H1 (cell line): ENCODE measurements at regions not wholly inside any gene's neighbourhood (a gene's known extent, or its start where the extent isn't known, plus 50 kb on each side); places are given as distances from the start of the nearest gene placed in this dataset.

ENCODE experiments used
- CTCF ChIA-PET: fragments of 300-600 bp; sonication (Branson Sonifier 250); formaldehyde crosslinking; loops from one replicate; lab custom pipeline; 2021; ENCODE audit not compliant: partially characterized antibody; lab: Charles Lee
- POLR2A ChIA-PET: fragments of 300-600 bp; sonication (Branson Sonifier 250); formaldehyde crosslinking; loops from one replicate; lab custom pipeline; 2021; ENCODE audit warnings: inconsistent platforms; ENCODE audit not compliant: partially characterized antibody; lab: Charles Lee
- DNase-seq, 2 experiments: peaks; one replicate each; pipeline versions ENCODE4 v3.0.0 to v3.0.0-alpha.2; 2010 to 2022; ENCODE audit warnings: low spot score in 2 of 2, low read depth in 1 of 2, mixed read lengths in 1 of 2
- FAIRE-seq: peaks from 2 replicates; lab custom pipeline; 2011; peaks lifted over from hg19 to GRCh38; lab: Jason Lieb, UNC
- H2AFZ ChIP-seq: 2 replicates; pipeline ENCODE4 v1.8.1; 2012; ENCODE audit warnings: low read length, inconsistent platforms
- H2AK5ac ChIP-seq: 2 replicates; pipeline ENCODE4 v1.6.1; 2013; ENCODE audit warnings: low read depth, low read length
- H2BK120ac ChIP-seq: replicated peaks from 2 replicates; pipeline ENCODE3; 2013; ENCODE audit warnings: low read depth, low read length, inconsistent platforms
- H2BK12ac ChIP-seq: 2 replicates; pipeline ENCODE4 v1.6.1; 2013; ENCODE audit warnings: low read depth, low read length
- H2BK15ac ChIP-seq: 2 replicates; pipeline ENCODE4 v1.6.1; 2013; ENCODE audit warnings: low read length
- H2BK20ac ChIP-seq: 2 replicates; pipeline ENCODE4 v1.6.1; 2013; ENCODE audit warnings: low read length
- H2BK5ac ChIP-seq: 2 replicates; pipeline ENCODE4 v1.6.1; 2013; ENCODE audit warnings: low read depth, low read length
- H3K14ac ChIP-seq: 2 replicates; pipeline ENCODE4 v1.6.1; 2013; ENCODE audit warnings: inconsistent platforms; ENCODE audit not compliant: insufficient read length
- H3K18ac ChIP-seq: 2 replicates; pipeline ENCODE4 v1.6.1; 2013; ENCODE audit warnings: low read length; ENCODE audit errors: extremely low read depth
- H3K23ac ChIP-seq: 2 replicates; pipeline ENCODE4 v1.6.1; 2013; ENCODE audit warnings: inconsistent platforms; ENCODE audit not compliant: insufficient read length
- H3K23me2 ChIP-seq: 2 replicates; pipeline ENCODE4 v1.6.1; 2013; ENCODE audit warnings: low read depth, low read length
- H3K27ac ChIP-seq: 2 replicates; pipeline ENCODE4 v1.6.1; 2011; ENCODE audit warnings: low read depth, low read length, inconsistent platforms
- H3K27me3 ChIP-seq, 4 experiments: replicated peaks in 1 of 4; 1 replicate in 1 of 4; 2 replicates in 3 of 4; pipeline versions ENCODE4 v1.6.1 to v1.8.1; 2011 to 2013; ENCODE audit warnings: low read length in 3 of 4, mild to moderate bottlenecking in 3 of 4, inconsistent platforms in 2 of 4, mixed read lengths in 2 of 4, moderate library complexity in 1 of 4; ENCODE audit not compliant: control insufficient read depth in 3 of 4, insufficient read depth in 3 of 4; ENCODE audit errors: extremely low read depth in 1 of 4
- H3K36me3 ChIP-seq, 4 experiments: 2 replicates each; pipeline versions ENCODE4 v1.6.1 to v1.8.1; 2011 to 2013; ENCODE audit warnings: mild to moderate bottlenecking in 4 of 4, low read length in 3 of 4, moderate library complexity in 2 of 4, control low read depth in 1 of 4, inconsistent platforms in 1 of 4; ENCODE audit not compliant: insufficient read depth in 4 of 4, control insufficient read depth in 2 of 4
- H3K4ac ChIP-seq: replicated peaks from 2 replicates; pipeline ENCODE3; 2013; ENCODE audit warnings: low read length, low read depth, mixed read lengths, inconsistent platforms; ENCODE audit not compliant: insufficient read length
- H3K4me1 ChIP-seq, 4 experiments: replicated peaks in 1 of 4; 1 replicate in 1 of 4; 2 replicates in 3 of 4; pipeline versions ENCODE4 v1.6.1 to v1.8.1; 2011 to 2013; ENCODE audit warnings: low read length in 3 of 4, inconsistent platforms in 2 of 4, mixed read lengths in 1 of 4; ENCODE audit not compliant: insufficient read depth in 4 of 4, control insufficient read depth in 3 of 4
- H3K4me2 ChIP-seq, 2 experiments: 2 replicates each; pipeline versions ENCODE4 v1.6.1 to v1.8.1; 2011 to 2013; ENCODE audit warnings: low read depth in 2 of 2, low read length in 2 of 2, control low read depth in 1 of 2, inconsistent platforms in 1 of 2, mild to moderate bottlenecking in 1 of 2; ENCODE audit not compliant: insufficient read depth in 1 of 2
- H3K4me3 ChIP-seq, 4 experiments: fragments of 200-600, 300-600 bp in 1 of 4; sonication (generic), shearing (Covaris generic), sonication (Bioruptor Twin) in 1 of 4; 2 replicates each; pipeline versions ENCODE4 v1.5.1 to v1.8.1; 2011 to 2016; ENCODE audit warnings: low read length in 4 of 4, low read depth in 3 of 4, control low read depth in 2 of 4, inconsistent platforms in 2 of 4, mild to moderate bottlenecking in 2 of 4, mixed read lengths in 1 of 4, moderate library complexity in 1 of 4; ENCODE audit not compliant: insufficient read depth in 2 of 4; ENCODE audit errors: extremely low read depth in 1 of 4
- H3K56ac ChIP-seq: replicated peaks from 2 replicates; pipeline ENCODE3; 2013; ENCODE audit warnings: low read depth, mild to moderate bottlenecking, mixed read lengths, low read length, inconsistent platforms; ENCODE audit not compliant: insufficient read length
- H3K79me1 ChIP-seq: 2 replicates; pipeline ENCODE4 v1.6.1; 2013; ENCODE audit warnings: low read depth, low read length, control low read depth
- H3K79me2 ChIP-seq, 2 experiments: 2 replicates each; pipeline versions ENCODE4 v1.6.1 to v1.8.1; 2012 to 2013; ENCODE audit warnings: low read length in 2 of 2, mild to moderate bottlenecking in 2 of 2, inconsistent platforms in 1 of 2; ENCODE audit not compliant: insufficient read depth in 2 of 2, control insufficient read depth in 1 of 2
- H3K9ac ChIP-seq, 4 experiments: replicated peaks in 1 of 4; 1 replicate in 1 of 4; 2 replicates in 3 of 4; pipeline versions ENCODE4 v1.6.1 to v1.8.1; 2011 to 2013; ENCODE audit warnings: low read depth in 3 of 4, low read length in 3 of 4, control low read depth in 2 of 4, mild to moderate bottlenecking in 2 of 4, moderate library complexity in 2 of 4, inconsistent platforms in 1 of 4; ENCODE audit errors: extremely low read depth in 1 of 4
- H3K9me3 ChIP-seq, 2 experiments: 2 replicates each; pipeline versions ENCODE4 v1.6.1 to v1.8.1; 2012 to 2013; ENCODE audit warnings: mild to moderate bottlenecking in 2 of 2, moderate library complexity in 2 of 2, control low read depth in 1 of 2, inconsistent platforms in 1 of 2, low read depth in 1 of 2, low read length in 1 of 2, mixed read lengths in 1 of 2; ENCODE audit not compliant: insufficient read depth in 2 of 2
- H4K20me1 ChIP-seq, 2 experiments: replicated peaks in 1 of 2; 2 replicates each; pipeline versions ENCODE3 to v1.8.1; 2011 to 2013; ENCODE audit warnings: inconsistent platforms in 2 of 2, low read length in 2 of 2, mild to moderate bottlenecking in 1 of 2; ENCODE audit not compliant: insufficient read depth in 2 of 2, control insufficient read depth in 1 of 2
- H4K5ac ChIP-seq: 2 replicates; pipeline ENCODE4 v1.6.1; 2013; ENCODE audit warnings: low read length, low read depth, mixed read lengths, inconsistent platforms; ENCODE audit not compliant: insufficient read length
- H4K8ac ChIP-seq: 2 replicates; pipeline ENCODE4 v1.8.0; 2013; ENCODE audit warnings: mild to moderate bottlenecking, moderate library complexity, low read length, inconsistent platforms; ENCODE audit not compliant: insufficient read depth; ENCODE audit errors: extremely low read depth
- H4K91ac ChIP-seq: replicated peaks from 2 replicates; pipeline ENCODE3; 2013; ENCODE audit warnings: low read length, mixed read lengths, inconsistent platforms; ENCODE audit not compliant: insufficient read length
- ATF2 ChIP-seq: IDR thresholded peaks from 2 replicates; pipeline ENCODE4 v1.6.1; 2012; ENCODE audit warnings: low read length, inconsistent platforms
- CREB1 ChIP-seq: IDR thresholded peaks from 2 replicates; pipeline ENCODE4 v1.6.1; 2012; ENCODE audit warnings: inconsistent platforms
- CTBP2 ChIP-seq: IDR thresholded peaks from 2 replicates; pipeline ENCODE4 v1.7.0; 2011; ENCODE audit warnings: borderline replicate concordance, mild to moderate bottlenecking, moderate library complexity, mixed read lengths, low read length; ENCODE audit not compliant: insufficient read depth, insufficient read length
- EZH2 ChIP-seq: fragments of 200-600 bp; sonication (generic); IDR thresholded peaks from 2 replicates; pipeline ENCODE4 v1.7.1; 2012; ENCODE audit warnings: low read depth, mild to moderate bottlenecking, moderate library complexity, low read length, inconsistent platforms; ENCODE audit not compliant: severe bottlenecking
- FOSL1 ChIP-seq: IDR thresholded peaks from 2 replicates; pipeline ENCODE4 v1.6.1; 2011; ENCODE audit warnings: mild to moderate bottlenecking, low read depth, low read length, moderate library complexity; ENCODE audit not compliant: insufficient read depth
- MAX ChIP-seq: IDR thresholded peaks from 2 replicates; pipeline ENCODE4 v1.6.1; 2012; ENCODE audit warnings: inconsistent platforms
- SAP30 ChIP-seq: fragments of 300-600 bp; sonication (generic); IDR thresholded peaks from 2 replicates; pipeline ENCODE4 v1.7.1; 2012; ENCODE audit warnings: low read length, moderate library complexity, mild to moderate bottlenecking, inconsistent platforms; ENCODE audit not compliant: insufficient read depth, insufficient replicate concordance
- TAF1 ChIP-seq: IDR thresholded peaks from 2 replicates; pipeline ENCODE4 v1.6.1; 2011; ENCODE audit warnings: mild to moderate bottlenecking, low read depth, low read length
- TAF7 ChIP-seq: optimal IDR thresholded peaks from 2 replicates; pipeline ENCODE3; 2011; ENCODE audit warnings: low read depth, mild to moderate bottlenecking, inconsistent platforms, low read length, moderate library complexity, borderline replicate concordance
- WGBS, 2 experiments: shearing (Covaris generic) in 1 of 2; methylation state at CpG; one replicate each; pipeline versions ENCODE4 v1.1.6 to v1.1.7; 2013 to 2015; ENCODE audit warnings: low lambda C conversion rate in 2 of 2, mixed read lengths in 2 of 2, inconsistent platforms in 1 of 2, low coverage in 1 of 2, missing lambda C conversion rate in 1 of 2; ENCODE audit not compliant: insufficient replicate concordance in 2 of 2, insufficient coverage in 1 of 2, insufficient read length in 1 of 2; ENCODE audit errors: extremely low coverage in 1 of 2, missing lambda C conversion rate in 1 of 2; 5-methylcytosine and 5-hydroxymethylcytosine counted together

- no peak overlapping the region for H4K91ac ChIP-seq
- no peak overlapping the region for H3K23ac ChIP-seq
- H3K79me1 ChIP-seq = no peaks in the 10 kb centered on the region
- no peaks in the 10 kb centered on the region for H4K20me1 ChIP-seq
- H2AFZ ChIP-seq = peak overlapping the region; percentile 53; the same call in 1 of the 2 replicates
- DNase-seq (no peak), FAIRE-seq (no peak)
- peaks cover 0 to 7% (median 2%) of the 10 kb centered on the region in 4 experiments; a peak in 2 of 7 replicates for H3K4me1 ChIP-seq
- no peak overlapping the region for H3K18ac ChIP-seq
- H3K9me3 ChIP-seq = no peaks in the 10 kb centered on the region
- no peak overlapping the region for H4K5ac ChIP-seq
- ChIA-PET POLR2A (no interaction called here), CTCF (interaction anchor here (0.7 to 2.0 kb wide), 3 partner anchors 9 to 94 kb away, joined by 4 to 5 read pairs (median 4); no protein-coding TSS in a partner anchor)
- no peak overlapping the region for H2BK20ac ChIP-seq
- no peak overlapping the region for H3K27ac ChIP-seq
- no peak overlapping the region for H2BK120ac ChIP-seq
- 84% methylated on average over 7 of the region's 7 CpGs; no CpG with 5 or more reads in 1 of the 2 experiments for WGBS, 2 experiments
- H3K14ac ChIP-seq = no peak overlapping the region
- H3K4me2 ChIP-seq = no peak overlapping the region
- no peak overlapping the region for H3K4ac ChIP-seq
- no peak overlapping the region for H2BK5ac ChIP-seq
- H3K79me2 ChIP-seq = no peaks in the 10 kb centered on the region
- no peaks in the 10 kb centered on the region for H3K23me2 ChIP-seq
- H2BK15ac ChIP-seq = no peak overlapping the region
- no peak overlapping the region for H3K4me3 ChIP-seq
- no peak overlapping the region for H2BK12ac ChIP-seq
- H3K9ac ChIP-seq = no peak overlapping the region
- H3K27me3 ChIP-seq = no peaks in the 10 kb centered on the region
- no peak overlapping the region for H2AK5ac ChIP-seq
- H3K36me3 ChIP-seq = no peaks in the 10 kb centered on the region
- H3K56ac ChIP-seq = no peak overlapping the region
- H4K8ac ChIP-seq = no peak overlapping the region
- no peak for TF ChIP-seq SAP30
- no peak for TF ChIP-seq TAF7
- TF ChIP-seq FOSL1 = no peak
- TF ChIP-seq TAF1 = no peak
- TF ChIP-seq CREB1 = no peak
- no peak for TF ChIP-seq CTBP2
- TF ChIP-seq ATF2 = no peak
- no peak for TF ChIP-seq MAX
- TF ChIP-seq EZH2 = no peak
These were observed 250.2 kb upstream of the CHAC2 start for GRCh38 chr2:53517406-53517805.
